IMR-90 (cell line): ENCODE measurements at regions not wholly inside any gene's neighbourhood (a gene's known extent, or its start where the extent isn't known, plus 50 kb on each side); places are given as distances from the start of the nearest gene placed in this dataset.

Source experiments
- ATAC-seq: fragments of 200-7000 bp; cut with Tn5 transposase; 2 replicates; pipeline ENCODE4 v1.9.1; 2020; ENCODE audit warnings: low read depth, mild to moderate bottlenecking, moderate library complexity
- BruUV-seq: library from RNA; stranded (reverse); fragments of 400-500 nt; replicated peaks from 2 replicates; lab custom pipeline; 2021; lab: Mats Ljungman, UMichigan
- CTCF ChIA-PET: fragments of 300-600 bp; formaldehyde crosslinking; extraction: SDS; loops from one replicate; lab custom pipeline; 2021; ENCODE audit warnings: antibody characterized with exemption; lab: Yijun Ruan, JAX
- POLR2A ChIA-PET: fragments of 300-600 bp; sonication (Branson Sonifier 250); formaldehyde crosslinking; loops from one replicate; lab custom pipeline; 2022; ENCODE audit warnings: antibody characterized with exemption; ENCODE audit not compliant: unreplicated experiment; lab: Charles Lee
- DNase-seq: peaks from one replicate; pipeline ENCODE4 v3.0.0; 2013
- H2AFZ ChIP-seq: replicated peaks from 2 replicates; pipeline ENCODE3; 2013; ENCODE audit warnings: low read length, mild to moderate bottlenecking; ENCODE audit not compliant: poor library complexity
- H2AK5ac ChIP-seq: 2 replicates; pipeline ENCODE4 v1.6.1; 2013; ENCODE audit warnings: low read depth, low read length, inconsistent platforms
- H2AK9ac ChIP-seq: replicated peaks from 2 replicates; pipeline ENCODE3; 2013; ENCODE audit warnings: mild to moderate bottlenecking, low read depth, low read length, moderate library complexity; ENCODE audit not compliant: poor library complexity
- H2BK120ac ChIP-seq: 2 replicates; pipeline ENCODE4 v1.6.1; 2013; ENCODE audit warnings: low read depth, low read length, inconsistent platforms
- H2BK15ac ChIP-seq: 3 replicates; pipeline ENCODE4 v1.6.1; 2013; ENCODE audit warnings: low read depth, low read length, inconsistent platforms
- H2BK20ac ChIP-seq: 2 replicates; pipeline ENCODE4 v1.6.1; 2013; ENCODE audit warnings: low read depth, mild to moderate bottlenecking, inconsistent platforms, low read length, moderate library complexity
- H2BK5ac ChIP-seq: 2 replicates; pipeline ENCODE4 v1.6.1; 2013; ENCODE audit warnings: mild to moderate bottlenecking, low read depth, low read length, inconsistent platforms; ENCODE audit not compliant: poor library complexity, severe bottlenecking
- H3K14ac ChIP-seq: replicated peaks from 2 replicates; pipeline ENCODE4 v1.6.1; 2013; ENCODE audit warnings: low read depth, low read length, inconsistent platforms
- H3K18ac ChIP-seq: 2 replicates; pipeline ENCODE4 v1.6.1; 2013; ENCODE audit warnings: low read depth, low read length, control low read depth
- H3K23ac ChIP-seq: 2 replicates; pipeline ENCODE4 v1.6.1; 2013; ENCODE audit warnings: low read depth, low read length, inconsistent platforms
- H3K27ac ChIP-seq: 2 replicates; pipeline ENCODE4 v1.5.1; 2013; ENCODE audit warnings: mild to moderate bottlenecking, control low read depth, low read length; ENCODE audit not compliant: insufficient read depth
- H3K27me3 ChIP-seq: 2 replicates; pipeline ENCODE4 v1.6.1; 2013; ENCODE audit warnings: low read length; ENCODE audit not compliant: control insufficient read depth, insufficient read depth
- H3K36me3 ChIP-seq: 2 replicates; pipeline ENCODE4 v1.6.1; 2013; ENCODE audit warnings: low read length, mixed read lengths; ENCODE audit not compliant: control insufficient read depth, insufficient read depth
- H3K4ac ChIP-seq: 2 replicates; pipeline ENCODE4 v1.6.1; 2013; ENCODE audit warnings: low read depth, low read length, inconsistent platforms
- H3K4me1 ChIP-seq: 2 replicates; pipeline ENCODE4 v1.6.1; 2013; ENCODE audit warnings: low read length, mixed read lengths; ENCODE audit not compliant: control insufficient read depth, insufficient read depth
- H3K4me2 ChIP-seq: 2 replicates; pipeline ENCODE4 v1.6.1; 2013; ENCODE audit warnings: low read depth, mild to moderate bottlenecking, control low read depth, low read length, moderate library complexity
- H3K4me3 ChIP-seq: 2 replicates; pipeline ENCODE4 v1.5.1; 2013; ENCODE audit warnings: low read depth, mild to moderate bottlenecking, control low read depth, low read length, moderate library complexity; ENCODE audit not compliant: insufficient read depth
- H3K56ac ChIP-seq: 2 replicates; pipeline ENCODE4 v1.6.1; 2013; ENCODE audit warnings: low read length, inconsistent platforms; ENCODE audit not compliant: insufficient read depth; ENCODE audit errors: extremely low read depth
- H3K79me1 ChIP-seq, 2 experiments: 2 replicates each; pipeline ENCODE4 v1.6.1; 2013; ENCODE audit warnings: low read length in 2 of 2, inconsistent platforms in 1 of 2, low read depth in 1 of 2
- H3K9ac ChIP-seq: 2 replicates; pipeline ENCODE4 v1.6.1; 2013; ENCODE audit warnings: low read depth, low read length, control low read depth
- H3K9me1 ChIP-seq: 2 replicates; pipeline ENCODE4 v1.6.1; 2013; ENCODE audit warnings: low read length, inconsistent platforms; ENCODE audit not compliant: insufficient read depth
- H3K9me3 ChIP-seq: 2 replicates; pipeline ENCODE4 v1.6.1; 2013; ENCODE audit warnings: low read length; ENCODE audit not compliant: control insufficient read depth, insufficient read depth
- H4K20me1 ChIP-seq: 2 replicates; pipeline ENCODE4 v1.6.1; 2013; ENCODE audit warnings: low read length, inconsistent platforms; ENCODE audit not compliant: insufficient read depth
- H4K5ac ChIP-seq: 2 replicates; pipeline ENCODE4 v1.6.1; 2013; ENCODE audit warnings: mild to moderate bottlenecking, low read depth, low read length, control low read depth
- H4K8ac ChIP-seq, 2 experiments: 2 replicates each; pipeline ENCODE4 v1.6.1; 2013; ENCODE audit warnings: low read depth in 2 of 2, low read length in 2 of 2, control low read depth in 1 of 2, inconsistent platforms in 1 of 2
- H4K91ac ChIP-seq: 2 replicates; pipeline ENCODE4 v1.6.1; 2013; ENCODE audit warnings: low read depth, low read length, inconsistent platforms; ENCODE audit not compliant: insufficient read depth
- CEBPB ChIP-seq: IDR thresholded peaks from 2 replicates; pipeline ENCODE4 v1.6.1; 2012; ENCODE audit warnings: low read depth, low read length, improper control_type of control experiment
- CHD1 ChIP-seq: IDR thresholded peaks from 2 replicates; pipeline ENCODE4 v1.6.1; 2012; ENCODE audit warnings: low read depth, low read length, improper control_type of control experiment
- FOS ChIP-seq: fragments of 150-350 bp; IDR thresholded peaks from 2 replicates; pipeline ENCODE4 v1.6.1; 2016; ENCODE audit warnings: low read depth, low read length
- MAFK ChIP-seq: IDR thresholded peaks from 2 replicates; pipeline ENCODE4 v1.6.1; 2012; ENCODE audit warnings: low read depth, low read length, improper control_type of control experiment
- MAZ ChIP-seq: IDR thresholded peaks from 2 replicates; pipeline ENCODE4 v1.6.1; 2012; ENCODE audit warnings: low read depth, mild to moderate bottlenecking, low read length, improper control_type of control experiment, moderate library complexity, borderline replicate concordance
- NFE2L2 ChIP-seq: fragments of 150-350 bp; IDR thresholded peaks from 2 replicates; pipeline ENCODE4 v1.6.1; 2016; ENCODE audit warnings: low read depth, mild to moderate bottlenecking, low read length
- POLR2A ChIP-seq: IDR thresholded peaks from 2 replicates; pipeline ENCODE4 v1.6.1; 2012; ENCODE audit warnings: mild to moderate bottlenecking, low read depth, low read length
- RCOR1 ChIP-seq: IDR thresholded peaks from 2 replicates; pipeline ENCODE4 v1.6.1; 2012; ENCODE audit warnings: mild to moderate bottlenecking, low read length, improper control_type of control experiment; ENCODE audit not compliant: insufficient replicate concordance
- RFX5 ChIP-seq: IDR thresholded peaks from 2 replicates; pipeline ENCODE4 v1.8.0; 2012; ENCODE audit warnings: low read depth, mild to moderate bottlenecking, low read length, moderate library complexity
- WGBS, 2 experiments: methylation state at CpG; one replicate each; pipeline versions ENCODE4 v1.1.5 to v1.1.7; 2013; ENCODE audit warnings: missing lambda C conversion rate in 2 of 2; ENCODE audit not compliant: insufficient read length in 1 of 2; ENCODE audit errors: extremely low coverage in 2 of 2; 5-methylcytosine and 5-hydroxymethylcytosine counted together
- dilution Hi-C: fragments of 300-500 bp; cut with HindIII; formaldehyde crosslinking; loops from one replicate; pipeline ENCODE4 v1.14.3; 2018; ENCODE audit warnings: low sequenced_read_pairs; ENCODE audit not compliant: unreplicated experiment
- in situ Hi-C: fragments of 300-500 bp; cut with MboI; formaldehyde crosslinking; loops from 3 replicates; pipeline ENCODE4 v1.14.3; 2019; ENCODE audit warnings: low sequenced_read_pairs, inconsistent platforms, mixed read lengths
- intact Hi-C: fragments of 100-400 bp; cut with micrococcal nuclease; formaldehyde crosslinking; loops from 2 replicates; pipeline ENCODE4 v1.10.0; 2022
- TF ChIP-seq, protein P1 (sequence below): fragments of 150-350 bp; IDR thresholded peaks from 2 replicates; pipeline ENCODE4 v1.6.1; 2017; ENCODE audit warnings: mild to moderate bottlenecking, antibody characterized with exemption, low read length, low read depth
- TF ChIP-seq, protein P2 (sequence below): conservative IDR thresholded peaks from 2 replicates; pipeline ENCODE4 v1.5.1; 2012; ENCODE audit warnings: mild to moderate bottlenecking, low read depth, low read length, improper control_type of control experiment

DNA sequence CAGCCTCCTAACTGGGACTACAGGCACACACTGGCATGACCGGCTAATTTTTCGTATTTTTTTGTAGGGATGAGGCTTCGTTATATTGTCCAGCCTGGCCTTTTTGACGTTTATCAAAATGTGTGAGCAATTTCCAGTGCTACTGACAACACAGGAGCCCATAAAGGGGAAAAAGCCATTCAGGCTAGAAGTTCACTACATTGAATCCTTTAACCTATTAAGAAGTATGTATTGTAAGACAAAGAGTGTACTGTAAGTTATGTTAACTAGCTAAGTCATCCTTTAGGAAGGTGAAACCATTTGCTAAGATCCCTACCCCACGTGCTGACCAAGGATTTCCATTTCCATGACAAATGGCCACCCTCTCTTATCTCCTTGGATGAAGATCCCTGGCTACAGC lies 156.8 kb downstream of the FOXB1 start:
- no peak overlapping the region for H4K8ac ChIP-seq
- no peaks in the 10 kb centered on the region for H3K4me1 ChIP-seq
- ChIA-PET CTCF (no interaction called here), POLR2A (no interaction called here)
- no peak overlapping the region for H2BK5ac ChIP-seq
- no peaks in the 10 kb centered on the region for H3K36me3 ChIP-seq
- TF ChIP-seq CHD1, result no peak
- TF ChIP-seq FOS, result no peak
- TF ChIP-seq RFX5, result no peak
- TF ChIP-seq, protein P1, sequence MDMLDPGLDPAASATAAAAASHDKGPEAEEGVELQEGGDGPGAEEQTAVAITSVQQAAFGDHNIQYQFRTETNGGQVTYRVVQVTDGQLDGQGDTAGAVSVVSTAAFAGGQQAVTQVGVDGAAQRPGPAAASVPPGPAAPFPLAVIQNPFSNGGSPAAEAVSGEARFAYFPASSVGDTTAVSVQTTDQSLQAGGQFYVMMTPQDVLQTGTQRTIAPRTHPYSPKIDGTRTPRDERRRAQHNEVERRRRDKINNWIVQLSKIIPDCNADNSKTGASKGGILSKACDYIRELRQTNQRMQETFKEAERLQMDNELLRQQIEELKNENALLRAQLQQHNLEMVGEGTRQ, result no peak
- no peak for TF ChIP-seq MAZ
- TF ChIP-seq, protein P2, sequence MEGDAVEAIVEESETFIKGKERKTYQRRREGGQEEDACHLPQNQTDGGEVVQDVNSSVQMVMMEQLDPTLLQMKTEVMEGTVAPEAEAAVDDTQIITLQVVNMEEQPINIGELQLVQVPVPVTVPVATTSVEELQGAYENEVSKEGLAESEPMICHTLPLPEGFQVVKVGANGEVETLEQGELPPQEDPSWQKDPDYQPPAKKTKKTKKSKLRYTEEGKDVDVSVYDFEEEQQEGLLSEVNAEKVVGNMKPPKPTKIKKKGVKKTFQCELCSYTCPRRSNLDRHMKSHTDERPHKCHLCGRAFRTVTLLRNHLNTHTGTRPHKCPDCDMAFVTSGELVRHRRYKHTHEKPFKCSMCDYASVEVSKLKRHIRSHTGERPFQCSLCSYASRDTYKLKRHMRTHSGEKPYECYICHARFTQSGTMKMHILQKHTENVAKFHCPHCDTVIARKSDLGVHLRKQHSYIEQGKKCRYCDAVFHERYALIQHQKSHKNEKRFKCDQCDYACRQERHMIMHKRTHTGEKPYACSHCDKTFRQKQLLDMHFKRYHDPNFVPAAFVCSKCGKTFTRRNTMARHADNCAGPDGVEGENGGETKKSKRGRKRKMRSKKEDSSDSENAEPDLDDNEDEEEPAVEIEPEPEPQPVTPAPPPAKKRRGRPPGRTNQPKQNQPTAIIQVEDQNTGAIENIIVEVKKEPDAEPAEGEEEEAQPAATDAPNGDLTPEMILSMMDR, result no peak
- no peak for TF ChIP-seq RCOR1
- TF ChIP-seq MAFK, result no peak
- TF ChIP-seq CEBPB, result no peak
- TF ChIP-seq NFE2L2, result no peak
- no peak for TF ChIP-seq POLR2A
- no peak overlapping the region for H3K4ac ChIP-seq
- WGBS, 2 experiments, result no CpG with 5 or more reads among the region's 5 CpGs
- no peaks in the 10 kb centered on the region for H3K9me3 ChIP-seq
- H3K79me1 ChIP-seq, result no peaks in the 10 kb centered on the region
- DNase-seq (no peak), ATAC-seq (no peak)
- no peak overlapping the region for H4K91ac ChIP-seq
- H3K18ac ChIP-seq, result no peak overlapping the region
- no TSS peak for BruUV-seq
- H4K20me1 ChIP-seq, result no peaks in the 10 kb centered on the region
- H4K5ac ChIP-seq, result no peak overlapping the region
- no peak overlapping the region for H2AFZ ChIP-seq
- no peak overlapping the region for H2BK15ac ChIP-seq
- no peak overlapping the region for H3K4me3 ChIP-seq
- H3K14ac ChIP-seq, result no peak overlapping the region
- H3K9me1 ChIP-seq, result no peaks in the 10 kb centered on the region
- H2BK120ac ChIP-seq, result no peak overlapping the region
- H3K56ac ChIP-seq, result no peak overlapping the region
- peaks cover 6% of the 10 kb centered on the region; the same call in 1 of the 2 replicates for H3K27me3 ChIP-seq
- intact Hi-C loops (loop anchor here (10.0 kb wide), 1 partner anchor 56 kb away; no protein-coding TSS in a partner anchor), in situ Hi-C loops (no loop called here), dilution Hi-C loops (no loop called here)
- H2BK20ac ChIP-seq, result no peak overlapping the region
- no peak overlapping the region for H3K9ac ChIP-seq
- no peak overlapping the region for H2AK5ac ChIP-seq
- no peak overlapping the region for H3K23ac ChIP-seq
- H2AK9ac ChIP-seq, result no peak overlapping the region
- H3K27ac ChIP-seq, result no peak overlapping the region
- no peak overlapping the region for H3K4me2 ChIP-seq
